KMS-11 (cell line): ENCODE measurements at regions not wholly inside any gene's neighbourhood (a gene's known extent, or its start where the extent isn't known, plus 50 kb on each side); places are given as distances from the start of the nearest gene placed in this dataset.
"Not testable (repeated sequence)": the region's sequence is repeated elsewhere in the genome, so short reads cannot be mapped to it uniquely, and the experiment has no call there.

Experiments used
- H2AFZ ChIP-seq: fragments of 200-600 bp; sonication (generic); 2 replicates; pipeline ENCODE4 v1.6.1; 2016; ENCODE audit warnings: antibody characterized with exemption, mixed run types, low read depth
- H3K27ac ChIP-seq: fragments of 200-600 bp; sonication (generic); 2 replicates; pipeline ENCODE4 v1.6.1; 2016; ENCODE audit warnings: mild to moderate bottlenecking, mixed run types
- H3K27me3 ChIP-seq: fragments of 200-600 bp; sonication (generic); 2 replicates; pipeline ENCODE4 v1.6.1; 2017; ENCODE audit warnings: mild to moderate bottlenecking, low read depth, mixed run types, moderate library complexity; ENCODE audit not compliant: insufficient read depth
- H3K36me3 ChIP-seq: fragments of 200-600 bp; sonication (generic); 2 replicates; pipeline ENCODE4 v1.6.1; 2017; ENCODE audit warnings: mild to moderate bottlenecking, mixed run types; ENCODE audit not compliant: insufficient read depth
- H3K4me1 ChIP-seq: fragments of 200-600 bp; sonication (generic); 2 replicates; pipeline ENCODE4 v1.6.1; 2016; ENCODE audit warnings: mild to moderate bottlenecking, low read depth, mixed run types; ENCODE audit not compliant: poor library complexity, severe bottlenecking
- H3K4me2 ChIP-seq: fragments of 200-600 bp; sonication (generic); 2 replicates; pipeline ENCODE4 v1.7.0; 2016; ENCODE audit warnings: mild to moderate bottlenecking, mixed run types
- H3K4me3 ChIP-seq: fragments of 200-600 bp; sonication (generic); IDR thresholded peaks from 2 replicates; pipeline ENCODE4 v1.6.1; 2017; ENCODE audit warnings: low read depth, low read length, mixed read lengths; ENCODE audit not compliant: insufficient read depth
- H3K79me2 ChIP-seq: fragments of 200-600 bp; sonication (generic); 2 replicates; pipeline ENCODE4 v1.6.1; 2016; ENCODE audit warnings: low read depth, mixed run types; ENCODE audit not compliant: insufficient read depth
- H3K9ac ChIP-seq: fragments of 200-600 bp; sonication (generic); 2 replicates; pipeline ENCODE4 v1.6.1; 2016; ENCODE audit warnings: mild to moderate bottlenecking, mixed run types
- H4K20me1 ChIP-seq: fragments of 200-600 bp; sonication (generic); 2 replicates; pipeline ENCODE4 v1.6.1; 2016; ENCODE audit warnings: mild to moderate bottlenecking, mixed run types; ENCODE audit not compliant: insufficient read depth
- TF ChIP-seq, protein P1 (sequence below): fragments of 200-600 bp; sonication (generic); conservative IDR thresholded peaks from 2 replicates; pipeline ENCODE4 v1.6.1; 2017; ENCODE audit warnings: low read depth, mild to moderate bottlenecking, antibody characterized with exemption, low read length, moderate library complexity, mixed read lengths

DNA sequence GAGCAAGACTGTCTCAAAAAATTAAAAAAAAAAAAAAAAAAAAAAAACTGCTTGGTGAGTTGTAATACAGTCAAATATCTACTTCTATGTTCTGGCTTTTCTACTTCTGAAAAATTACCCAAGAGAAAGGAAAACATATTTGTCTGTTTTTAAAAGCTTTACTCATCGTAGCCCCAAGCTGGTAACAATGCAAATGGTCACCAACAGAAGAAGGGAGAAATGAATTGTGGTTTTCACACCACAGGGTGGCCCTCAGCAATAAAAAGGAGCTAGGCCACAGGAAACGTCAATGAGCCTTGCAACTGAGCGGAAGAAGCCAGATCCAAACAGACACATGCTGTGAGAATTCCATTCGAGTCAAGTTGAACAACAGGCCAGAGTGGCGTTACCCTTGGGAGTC lies 121.0 kb downstream of the CDRT15L2 start:
- not testable (repeated sequence) for H4K20me1 ChIP-seq, H3K27ac ChIP-seq, H3K4me3 ChIP-seq, H3K79me2 ChIP-seq, H3K9ac ChIP-seq, H2AFZ ChIP-seq, H3K4me2 ChIP-seq, H3K27me3 ChIP-seq, H3K36me3 ChIP-seq
- peaks cover 73% of the 10 kb centered on the region for H3K4me1 ChIP-seq

DNA sequence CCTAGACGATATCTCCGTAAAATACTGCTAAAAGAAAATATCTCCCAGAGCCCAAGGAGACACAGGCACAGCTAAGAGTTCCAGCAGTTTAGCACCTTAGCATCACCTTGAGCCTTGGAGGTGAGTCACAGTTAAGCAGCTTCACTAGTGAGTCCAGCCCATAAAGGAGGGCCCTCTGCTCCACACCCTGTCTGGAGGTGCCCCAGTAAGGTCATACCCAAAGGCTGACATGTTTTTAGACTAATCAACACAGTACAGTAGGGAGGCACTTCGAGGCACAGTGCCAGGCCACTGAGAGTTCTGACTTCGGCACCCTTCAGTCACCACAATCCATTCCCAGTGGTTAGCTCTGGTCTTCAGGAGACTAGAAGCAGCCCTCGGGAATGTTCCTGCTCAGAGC lies 121.8 kb downstream of the CDRT15L2 start:
- H3K36me3 ChIP-seq, H2AFZ ChIP-seq, H3K9ac ChIP-seq, H3K4me3 ChIP-seq, H4K20me1 ChIP-seq, H3K79me2 ChIP-seq, H3K27me3 ChIP-seq: not testable (repeated sequence)
- Histone ChIP-seq H3K4me2 (peak overlapping the region; percentile 13; the same call in 1 of the 2 replicates), H3K4me1 (peaks cover 81% of the 10 kb centered on the region), H3K27ac (peak overlapping the region; percentile 24; the same call in 1 of the 2 replicates)

DNA sequence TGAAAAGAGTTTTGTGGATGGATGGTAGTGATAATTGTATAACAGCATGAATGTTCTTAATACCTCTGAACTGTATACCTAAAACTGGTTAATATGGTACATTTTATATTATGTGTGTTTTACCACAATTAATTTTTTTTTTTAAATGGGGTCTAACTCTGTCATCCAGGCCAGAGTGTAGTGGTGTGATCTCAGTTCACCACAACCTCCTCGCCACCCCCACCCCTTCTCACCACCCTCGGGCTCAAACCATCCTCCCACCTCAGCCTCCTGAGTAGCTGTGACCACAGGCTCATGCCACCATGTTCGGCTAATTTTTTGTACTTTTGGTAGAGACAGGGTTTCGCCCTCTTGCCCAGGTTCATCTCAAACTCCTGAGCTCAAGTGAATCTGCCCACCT lies 123.2 kb downstream of the CDRT15L2 start:
- Histone ChIP-seq H3K4me1 (peaks cover 80% of the 10 kb centered on the region), H3K9ac (no peak overlapping the region), H4K20me1 (no peaks in the 10 kb centered on the region), H3K27me3 (no peaks in the 10 kb centered on the region), H3K4me3 (no peak overlapping the region), H3K4me2 (no peak overlapping the region), H3K27ac (no peak overlapping the region), H2AFZ (no peak overlapping the region), H3K79me2 (no peaks in the 10 kb centered on the region), H3K36me3 (no peaks in the 10 kb centered on the region)
- TF ChIP-seq, protein P1, sequence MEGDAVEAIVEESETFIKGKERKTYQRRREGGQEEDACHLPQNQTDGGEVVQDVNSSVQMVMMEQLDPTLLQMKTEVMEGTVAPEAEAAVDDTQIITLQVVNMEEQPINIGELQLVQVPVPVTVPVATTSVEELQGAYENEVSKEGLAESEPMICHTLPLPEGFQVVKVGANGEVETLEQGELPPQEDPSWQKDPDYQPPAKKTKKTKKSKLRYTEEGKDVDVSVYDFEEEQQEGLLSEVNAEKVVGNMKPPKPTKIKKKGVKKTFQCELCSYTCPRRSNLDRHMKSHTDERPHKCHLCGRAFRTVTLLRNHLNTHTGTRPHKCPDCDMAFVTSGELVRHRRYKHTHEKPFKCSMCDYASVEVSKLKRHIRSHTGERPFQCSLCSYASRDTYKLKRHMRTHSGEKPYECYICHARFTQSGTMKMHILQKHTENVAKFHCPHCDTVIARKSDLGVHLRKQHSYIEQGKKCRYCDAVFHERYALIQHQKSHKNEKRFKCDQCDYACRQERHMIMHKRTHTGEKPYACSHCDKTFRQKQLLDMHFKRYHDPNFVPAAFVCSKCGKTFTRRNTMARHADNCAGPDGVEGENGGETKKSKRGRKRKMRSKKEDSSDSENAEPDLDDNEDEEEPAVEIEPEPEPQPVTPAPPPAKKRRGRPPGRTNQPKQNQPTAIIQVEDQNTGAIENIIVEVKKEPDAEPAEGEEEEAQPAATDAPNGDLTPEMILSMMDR = no peak

DNA sequence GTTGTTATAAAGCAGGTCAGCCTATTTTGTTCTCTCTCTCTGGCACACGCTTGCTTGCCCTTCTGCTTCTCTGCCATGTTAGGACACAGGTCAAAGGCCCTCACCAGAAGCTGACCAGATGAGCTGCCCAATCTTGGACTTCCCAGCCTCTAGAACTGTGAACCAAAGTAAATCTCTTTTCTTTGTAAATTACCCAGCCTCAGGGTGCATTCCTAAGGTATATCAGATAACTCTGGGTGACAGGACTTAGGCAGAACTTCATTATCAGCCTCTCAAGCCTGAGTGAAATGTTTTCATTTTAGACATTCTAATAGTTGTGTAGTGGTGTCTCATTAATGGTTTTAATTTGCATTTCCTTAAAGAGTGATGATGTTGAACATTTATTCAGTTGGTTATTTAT lies 124.3 kb downstream of the CDRT15L2 start:
- Histone ChIP-seq H3K4me1 (peaks cover 76% of the 10 kb centered on the region), H3K4me2 (no peak overlapping the region), H2AFZ (no peak overlapping the region), H3K4me3 (no peak overlapping the region), H3K36me3 (no peaks in the 10 kb centered on the region), H4K20me1 (no peaks in the 10 kb centered on the region), H3K27ac (no peak overlapping the region), H3K79me2 (no peaks in the 10 kb centered on the region), H3K9ac (no peak overlapping the region), H3K27me3 (no peaks in the 10 kb centered on the region)
- TF ChIP-seq, protein P1 = no peak

DNA sequence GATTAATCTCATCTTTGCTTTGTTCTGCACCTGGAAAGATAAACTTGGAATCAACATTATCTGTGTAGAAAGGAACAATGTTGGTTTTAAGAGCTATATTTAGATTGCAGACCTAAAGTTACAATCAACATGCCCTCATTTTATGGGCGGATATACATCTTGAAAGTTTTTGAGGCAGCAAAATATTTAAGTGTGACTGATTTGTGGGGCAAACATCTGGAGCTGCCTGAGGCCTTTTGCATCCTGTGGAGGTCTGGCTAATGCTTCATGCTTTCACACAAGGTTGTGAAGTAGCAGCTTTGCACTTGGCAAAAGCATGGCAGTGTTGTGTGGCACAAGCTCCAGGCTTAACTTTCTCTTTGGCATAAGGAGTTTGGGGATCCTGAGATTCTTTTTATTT lies 125.7 kb downstream of the CDRT15L2 start:
- H3K4me3 ChIP-seq, H3K79me2 ChIP-seq: not testable (repeated sequence)
- peak overlapping the region; percentile 63; the same call in 1 of the 2 replicates for H3K4me2 ChIP-seq

DNA sequence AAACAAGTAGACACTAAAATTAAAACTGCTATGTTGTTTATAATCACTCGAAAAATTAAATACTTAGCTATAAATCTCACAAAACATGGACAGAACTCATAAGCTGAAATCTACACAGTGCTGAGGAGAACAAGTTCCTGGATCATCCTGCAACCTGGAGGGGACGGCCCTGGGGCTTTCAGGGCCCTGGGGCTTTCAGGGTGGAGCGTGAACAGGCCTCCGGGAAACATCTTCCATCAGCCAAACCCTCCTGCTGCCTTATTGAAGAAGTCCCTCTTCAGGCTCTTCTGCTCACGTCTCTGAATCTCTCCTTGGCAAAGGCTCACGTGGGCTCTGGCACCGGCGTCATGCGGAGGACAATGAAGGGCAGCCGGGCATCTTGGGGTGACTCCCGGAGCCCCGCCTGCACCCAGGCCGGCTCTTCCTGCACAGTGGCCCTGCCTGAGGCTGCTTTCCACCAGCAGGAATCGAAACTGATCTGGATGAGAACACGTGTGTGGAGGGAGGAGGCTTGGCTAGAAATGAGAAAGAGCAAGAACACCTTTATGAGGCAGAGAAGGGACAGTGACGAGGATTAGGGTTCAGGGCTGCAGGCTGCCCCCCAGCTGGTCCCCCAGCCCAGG lies 127.3 kb downstream of the CDRT15L2 start:
- H3K27me3 ChIP-seq = no peaks in the 10 kb centered on the region
- TF ChIP-seq, protein P1 = no peak
- H2AFZ ChIP-seq = no peak overlapping the region
- H4K20me1 ChIP-seq = no peaks in the 10 kb centered on the region
- H3K27ac ChIP-seq = no peak overlapping the region
- H3K79me2 ChIP-seq = no peaks in the 10 kb centered on the region
- H3K4me3 ChIP-seq = no peak overlapping the region
- H3K4me1 ChIP-seq = peaks cover 47% of the 10 kb centered on the region
- H3K4me2 ChIP-seq = no peak overlapping the region
- no peak overlapping the region for H3K9ac ChIP-seq
- H3K36me3 ChIP-seq = no peaks in the 10 kb centered on the region

More for the DNA sequence above, 125.7 kb downstream of the CDRT15L2 start:
- Histone ChIP-seq H3K4me1 (peaks cover 63% of the 10 kb centered on the region), H3K27ac (peak overlapping the region; percentile 60; the same call in 1 of the 2 replicates), H2AFZ (peak overlapping the region; percentile 25; the same call in 1 of the 2 replicates)
- not testable (repeated sequence) for H3K9ac ChIP-seq, H3K27me3 ChIP-seq, H3K36me3 ChIP-seq, H4K20me1 ChIP-seq

DNA sequence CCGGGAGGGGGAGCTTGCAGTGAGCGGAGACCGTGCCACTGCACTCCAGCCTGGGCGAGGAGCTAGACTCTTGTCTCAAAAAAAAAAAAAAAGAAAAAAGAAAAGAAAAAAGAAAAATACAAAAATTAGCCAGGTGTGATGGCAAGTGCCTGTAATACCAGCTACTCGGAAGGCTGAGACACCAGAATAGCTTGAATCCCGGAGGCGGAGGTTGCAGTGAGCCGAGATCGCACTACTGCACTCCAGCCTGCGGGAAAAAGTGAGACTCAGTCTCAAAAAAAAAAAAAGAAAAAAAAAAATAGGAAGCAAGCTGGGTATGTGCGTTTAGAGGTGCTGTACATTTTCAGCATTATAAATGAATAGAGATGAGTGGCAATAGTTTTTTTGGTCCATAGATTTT lies 129.3 kb downstream of the CDRT15L2 start:
- not testable (repeated sequence) for H2AFZ ChIP-seq, H3K27me3 ChIP-seq, H3K4me2 ChIP-seq, H3K79me2 ChIP-seq, H4K20me1 ChIP-seq, H3K27ac ChIP-seq, H3K36me3 ChIP-seq, H3K9ac ChIP-seq, H3K4me3 ChIP-seq
- H3K4me1 ChIP-seq = peaks cover 28% of the 10 kb centered on the region

DNA sequence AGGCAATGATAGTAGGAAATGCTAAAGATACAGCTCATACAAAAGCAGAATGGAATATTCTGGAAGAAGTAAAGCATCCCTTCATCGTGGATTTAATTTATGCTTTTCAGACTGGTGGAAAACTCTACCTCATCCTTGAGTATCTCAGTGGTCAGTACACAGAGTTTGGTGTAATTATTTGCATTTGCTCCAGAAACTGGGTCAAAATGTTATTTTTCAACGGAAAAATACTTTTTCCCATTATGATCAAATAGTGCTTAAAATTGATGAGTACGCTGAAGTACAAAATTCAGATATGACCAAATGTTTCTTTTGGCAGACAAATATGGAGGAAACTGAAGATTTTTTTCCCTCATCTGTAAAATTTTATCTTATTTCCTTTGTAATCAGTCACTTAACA lies 137.0 kb downstream of the CDRT15L2 start:
- not testable (repeated sequence) for H3K4me3 ChIP-seq, H2AFZ ChIP-seq, H3K4me1 ChIP-seq, H3K9ac ChIP-seq, H3K27ac ChIP-seq, H3K79me2 ChIP-seq, H3K36me3 ChIP-seq, H3K4me2 ChIP-seq, H3K27me3 ChIP-seq, H4K20me1 ChIP-seq
